GM13977 (cell line): ENCODE measurements at regions not wholly inside any gene's neighbourhood (a gene's known extent, or its start where the extent isn't known, plus 50 kb on each side); places are given as distances from the start of the nearest gene placed in this dataset.
"Not testable (repeated sequence)": the region's sequence is repeated elsewhere in the genome, so short reads cannot be mapped to it uniquely, and the experiment has no call there.

Experiments
- DNase-seq: peaks from one replicate; pipeline ENCODE4 v3.0.0; 2012; ENCODE audit warnings: low spot score
- in situ Hi-C: fragments of 300-500 bp; cut with MboI; formaldehyde crosslinking; loops from one replicate; pipeline ENCODE4 v1.12.0; 2022; ENCODE audit warnings: low sequenced_read_pairs, low pct_unique_long_range_greater_than_20kb, mixed read lengths, inconsistent platforms; ENCODE audit not compliant: unreplicated experiment
- TF ChIP-seq, protein P1 (sequence below): IDR thresholded peaks from 2 replicates; pipeline ENCODE4 v1.5.1; 2012; ENCODE audit warnings: mild to moderate bottlenecking, control low read depth; ENCODE audit not compliant: insufficient read depth; ENCODE audit errors: extremely low read depth, missing control alignments

- in situ Hi-C loops = no loop called here
- DNase-seq = no peak
- TF ChIP-seq, protein P1, sequence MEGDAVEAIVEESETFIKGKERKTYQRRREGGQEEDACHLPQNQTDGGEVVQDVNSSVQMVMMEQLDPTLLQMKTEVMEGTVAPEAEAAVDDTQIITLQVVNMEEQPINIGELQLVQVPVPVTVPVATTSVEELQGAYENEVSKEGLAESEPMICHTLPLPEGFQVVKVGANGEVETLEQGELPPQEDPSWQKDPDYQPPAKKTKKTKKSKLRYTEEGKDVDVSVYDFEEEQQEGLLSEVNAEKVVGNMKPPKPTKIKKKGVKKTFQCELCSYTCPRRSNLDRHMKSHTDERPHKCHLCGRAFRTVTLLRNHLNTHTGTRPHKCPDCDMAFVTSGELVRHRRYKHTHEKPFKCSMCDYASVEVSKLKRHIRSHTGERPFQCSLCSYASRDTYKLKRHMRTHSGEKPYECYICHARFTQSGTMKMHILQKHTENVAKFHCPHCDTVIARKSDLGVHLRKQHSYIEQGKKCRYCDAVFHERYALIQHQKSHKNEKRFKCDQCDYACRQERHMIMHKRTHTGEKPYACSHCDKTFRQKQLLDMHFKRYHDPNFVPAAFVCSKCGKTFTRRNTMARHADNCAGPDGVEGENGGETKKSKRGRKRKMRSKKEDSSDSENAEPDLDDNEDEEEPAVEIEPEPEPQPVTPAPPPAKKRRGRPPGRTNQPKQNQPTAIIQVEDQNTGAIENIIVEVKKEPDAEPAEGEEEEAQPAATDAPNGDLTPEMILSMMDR = peak; percentile 50
These were observed 613.8 kb downstream of the DIPK2A start for GRCh38 chr3:144585408-144585807.

GRCh38 chr3:144585953-144586352, 614.3 kb downstream of the DIPK2A start:
- no peak for DNase-seq
- in situ Hi-C loops = no loop called here
- TF ChIP-seq, protein P1 = no peak

GRCh38 chr3:144586382-144586781, 614.8 kb downstream of the DIPK2A start:
- TF ChIP-seq, protein P1 = no peak
- DNase-seq = no peak
- in situ Hi-C loops = no loop called here

GRCh38 chr3:144590854-144591253, 619.2 kb downstream of the DIPK2A start:
- no peak for DNase-seq
- TF ChIP-seq, protein P1 = no peak
- in situ Hi-C loops = no loop called here

DNA sequence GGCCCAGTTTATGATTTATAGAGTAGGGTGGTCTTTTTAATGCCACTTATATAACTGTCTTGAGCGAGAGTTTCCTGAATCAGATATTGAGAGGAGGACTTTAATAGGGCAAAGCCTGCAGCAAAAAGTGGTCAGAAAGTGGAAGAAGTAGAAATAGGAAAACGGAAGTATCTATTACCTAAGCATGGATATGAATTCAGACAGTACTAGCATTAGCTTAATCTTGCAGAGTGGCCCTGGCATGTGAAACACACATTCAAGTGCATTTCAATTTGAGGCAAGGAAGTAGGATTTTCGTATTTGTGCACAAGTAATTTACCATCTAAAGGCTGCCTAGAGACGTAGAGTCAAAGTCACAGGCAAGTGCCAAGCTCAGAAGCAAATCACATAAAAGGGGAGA, 622.3 kb downstream of the DIPK2A start:
- TF ChIP-seq, protein P1 = no peak
- in situ Hi-C loops = no loop called here
- DNase-seq = no peak

DNA sequence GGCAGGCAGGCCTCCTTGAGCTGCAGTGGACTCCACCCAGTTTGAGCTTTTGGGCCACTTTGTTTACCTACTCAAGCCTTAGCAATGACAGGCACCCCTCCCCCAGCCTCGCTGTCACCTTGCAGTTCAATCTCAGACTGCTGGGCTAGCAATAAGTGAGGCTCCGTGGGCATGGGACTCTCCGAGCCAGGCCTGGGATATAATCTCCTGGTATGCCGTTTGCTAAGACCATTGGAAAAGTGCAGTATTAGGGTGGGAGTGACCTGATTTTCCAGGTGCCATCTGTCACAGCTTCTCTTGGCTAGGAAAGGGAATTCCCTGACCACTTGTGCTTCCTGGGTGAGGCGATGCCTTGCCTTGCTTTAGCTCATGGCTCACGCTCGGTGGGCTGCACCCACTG, 648.6 kb downstream of the DIPK2A start:
- in situ Hi-C loops, DNase-seq: not testable (repeated sequence)

DNA sequence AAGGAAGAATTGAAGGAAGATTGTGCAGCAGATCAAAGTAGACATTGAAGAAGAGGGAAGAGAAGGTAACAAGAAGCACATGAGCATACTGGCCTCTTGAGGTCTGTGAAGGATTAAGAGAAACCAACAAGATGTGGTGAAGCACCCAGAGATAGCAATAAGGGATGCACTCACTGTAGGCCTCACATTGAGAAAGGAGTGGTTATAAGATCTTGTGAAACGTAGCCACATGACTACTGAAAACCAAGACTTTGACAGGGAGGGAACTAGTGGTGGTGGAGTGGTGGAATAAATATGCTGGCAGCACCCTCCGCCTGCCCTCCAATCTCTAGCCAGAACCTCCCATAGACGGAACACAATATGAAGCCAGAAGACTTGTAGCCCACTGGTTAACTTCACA, 651.2 kb downstream of the DIPK2A start:
- TF ChIP-seq, protein P1 = no peak
- DNase-seq = no peak
- in situ Hi-C loops = no loop called here
